GM21619 (cell line): ENCODE measurements at regions not wholly inside any gene's neighbourhood (a gene's known extent, or its start where the extent isn't known, plus 50 kb on each side); places are given as distances from the start of the nearest gene placed in this dataset.

Source experiments
- ATAC-seq: cut with Tn5 transposase; IDR thresholded peaks from one replicate; pipeline ENCODE4 v1.9.1; 2021; ENCODE audit not compliant: unreplicated experiment

DNA sequence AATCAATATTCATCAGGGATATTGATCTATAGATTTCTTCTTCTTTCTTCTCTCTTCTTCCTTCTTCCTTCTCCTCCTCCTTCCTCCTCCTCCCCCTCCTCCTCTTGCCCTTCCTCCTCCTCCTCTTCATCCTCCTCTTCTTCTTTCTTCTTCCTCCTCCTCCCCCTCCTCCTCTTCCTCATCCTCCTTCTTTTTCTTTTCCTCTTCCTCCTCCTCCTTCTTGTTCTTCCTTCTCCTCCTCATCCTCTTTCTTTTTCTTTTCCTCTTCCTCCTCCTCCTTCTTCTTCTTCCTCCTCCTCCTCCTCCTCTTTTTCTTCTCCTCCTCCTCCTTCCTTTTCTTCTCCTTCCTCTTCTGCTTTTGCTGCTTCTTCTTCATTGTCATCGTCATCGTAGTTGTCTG, 52.4 kb upstream of the SERINC1 start:
- no peak for ATAC-seq

- peak; percentile 98 for ATAC-seq
Measured at GRCh38 chr6:122530440-122531046, 58.9 kb upstream of the SERINC1 start.

DNA sequence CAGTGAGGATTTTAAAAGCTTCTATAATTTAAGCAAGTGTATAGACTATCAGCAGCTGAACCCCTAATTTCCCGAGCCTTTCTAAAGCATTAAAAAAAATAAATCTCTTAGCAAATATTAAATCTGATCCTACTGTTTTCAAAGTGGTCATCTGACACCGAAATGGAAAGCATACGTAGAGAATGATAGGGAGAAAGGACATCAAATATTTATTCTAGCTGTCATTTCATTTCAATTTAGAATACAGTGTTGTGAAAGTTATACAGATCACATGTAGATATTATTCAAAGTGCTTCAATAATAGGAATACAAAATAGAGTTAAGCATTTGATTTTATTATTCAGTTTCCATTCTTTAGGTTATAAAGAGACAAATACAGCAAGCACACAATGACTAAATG, 61.9 kb upstream of the PKIB start:
- ATAC-seq = no peak

- ATAC-seq = no peak
Measured at GRCh38 chr6:122548820-122549219, 61.4 kb upstream of the PKIB start.

- ATAC-seq = no peak
Measured at GRCh38 chr6:122553697-122554096, 56.5 kb upstream of the PKIB start.

GRCh38 chr6:122555561-122555960, 54.6 kb upstream of the PKIB start:
- no peak for ATAC-seq

DNA sequence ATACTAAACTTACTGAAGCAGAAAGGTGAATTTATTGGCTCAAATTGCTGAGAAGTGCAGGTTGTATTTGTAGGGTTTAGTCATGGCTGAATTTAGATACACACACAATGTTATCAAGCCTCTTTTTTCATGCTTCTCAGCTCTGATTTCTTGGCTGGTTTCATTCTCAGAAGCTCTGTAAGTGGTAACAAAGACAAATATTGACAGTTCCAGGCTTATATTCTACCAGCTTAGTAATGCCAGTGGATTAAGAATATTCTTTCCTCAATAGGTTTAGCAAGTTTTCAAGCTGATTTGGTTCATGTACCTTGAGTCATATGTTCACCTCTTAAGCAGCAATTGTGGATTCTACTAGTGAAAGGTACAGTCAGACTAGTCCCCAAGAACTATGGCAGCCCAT, 52.1 kb upstream of the PKIB start:
- ATAC-seq = no peak
